GM19324 (cell line): ENCODE measurements at regions not wholly inside any gene's neighbourhood (a gene's known extent, or its start where the extent isn't known, plus 50 kb on each side); places are given as distances from the start of the nearest gene placed in this dataset.

ENCODE experiments used
- ATAC-seq: cut with Tn5 transposase; IDR thresholded peaks from one replicate; pipeline ENCODE4 v1.9.1; 2021; ENCODE audit warnings: mild to moderate bottlenecking, moderate library complexity; ENCODE audit not compliant: unreplicated experiment, low FRiP score

- ATAC-seq, result no peak
These were observed 178.6 kb downstream of the SNAPC1 start for GRCh38 chr14:61940666-61941420.

DNA sequence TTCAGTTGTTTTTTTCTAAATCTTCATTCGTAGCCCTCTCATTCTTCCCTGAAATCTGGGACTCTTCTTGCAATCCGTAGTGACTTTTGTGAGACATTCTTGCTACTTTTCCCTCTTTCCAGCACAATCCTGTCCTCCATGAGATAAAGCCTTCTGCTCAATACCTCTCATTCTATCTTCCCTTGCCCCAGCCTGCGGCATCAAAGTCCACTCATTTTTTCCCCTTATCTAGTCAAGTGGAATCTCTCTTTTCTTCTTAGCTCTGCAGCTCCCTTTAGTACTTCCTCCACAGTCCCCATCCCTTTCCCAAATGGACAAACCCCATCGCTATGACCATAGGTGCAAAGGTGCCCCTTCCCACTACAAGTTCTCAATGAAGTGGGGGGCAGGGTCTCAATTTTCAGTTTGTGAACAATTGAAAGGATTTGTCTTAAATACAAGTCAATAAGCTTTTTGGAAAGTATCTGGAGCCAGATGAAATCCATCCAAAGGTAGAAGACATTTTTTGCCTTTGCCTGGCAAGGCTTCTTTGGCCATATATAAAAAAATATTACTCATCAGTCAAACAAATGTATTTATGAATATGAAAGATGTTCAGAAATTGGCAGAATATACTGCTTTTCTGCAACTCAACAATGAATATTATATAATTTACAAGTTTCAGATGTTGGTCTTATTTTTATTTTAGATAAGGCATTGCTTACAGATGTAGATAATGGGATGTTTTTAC, 179.4 kb downstream of the SNAPC1 start:
- no peak for ATAC-seq

DNA sequence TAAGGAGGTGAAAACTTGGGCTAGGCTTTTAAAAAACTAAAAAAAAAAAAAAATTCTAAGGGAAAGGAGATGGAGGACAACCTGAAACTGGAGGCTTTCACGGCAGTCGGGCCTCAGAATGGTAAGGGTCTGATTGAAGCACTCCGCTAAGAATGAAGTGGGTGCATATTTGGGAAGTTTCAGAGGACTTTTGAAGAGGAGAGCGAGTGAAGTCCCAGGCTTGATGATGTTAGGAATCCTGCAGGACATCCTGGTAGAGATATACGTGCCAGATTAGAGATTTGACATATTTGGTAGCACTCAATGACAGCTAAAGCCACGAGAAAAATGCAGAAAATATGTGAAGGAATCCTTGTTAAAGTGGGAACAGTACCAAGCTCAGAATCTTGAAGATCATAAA, 186.2 kb downstream of the SNAPC1 start:
- ATAC-seq, result no peak

DNA sequence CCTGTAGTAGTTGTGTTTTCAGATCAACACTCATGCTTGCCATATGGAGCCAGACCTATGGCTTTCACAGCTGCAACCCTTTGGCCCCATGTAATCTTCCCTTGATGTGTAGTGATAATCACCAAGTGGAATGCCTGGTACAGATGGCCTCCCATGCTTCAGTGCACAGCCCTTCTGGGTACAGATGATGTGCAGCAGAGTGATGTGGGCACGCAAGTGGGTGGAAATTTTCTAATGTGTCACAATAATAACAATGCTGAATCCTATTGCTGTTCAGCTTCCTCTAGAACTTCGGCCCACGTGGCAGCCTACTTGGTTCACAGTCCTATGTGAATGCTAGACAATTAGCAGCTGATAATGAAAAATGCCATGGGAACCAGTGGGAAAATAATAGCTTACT, 188.1 kb downstream of the SNAPC1 start:
- no peak for ATAC-seq

DNA sequence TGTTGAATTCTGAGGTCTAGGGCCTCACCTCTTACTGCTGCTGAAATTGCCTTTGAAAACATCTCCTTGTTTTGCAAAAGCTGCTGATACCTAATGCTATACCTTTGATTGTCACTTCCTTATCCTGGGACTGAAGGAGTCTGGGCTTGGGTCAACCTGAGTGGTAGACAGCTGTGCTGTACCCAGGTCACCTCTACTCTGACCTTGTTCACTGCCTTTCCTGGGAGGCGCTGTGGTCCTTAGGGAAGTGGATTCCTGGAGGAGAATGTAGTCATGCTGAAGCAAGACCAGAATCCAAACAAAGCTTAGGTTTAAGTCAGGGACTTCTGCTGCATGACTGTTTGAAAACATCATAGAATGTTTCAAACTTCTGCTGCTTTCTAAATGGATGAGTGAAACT, 191.4 kb downstream of the SNAPC1 start:
- ATAC-seq, result no peak

DNA sequence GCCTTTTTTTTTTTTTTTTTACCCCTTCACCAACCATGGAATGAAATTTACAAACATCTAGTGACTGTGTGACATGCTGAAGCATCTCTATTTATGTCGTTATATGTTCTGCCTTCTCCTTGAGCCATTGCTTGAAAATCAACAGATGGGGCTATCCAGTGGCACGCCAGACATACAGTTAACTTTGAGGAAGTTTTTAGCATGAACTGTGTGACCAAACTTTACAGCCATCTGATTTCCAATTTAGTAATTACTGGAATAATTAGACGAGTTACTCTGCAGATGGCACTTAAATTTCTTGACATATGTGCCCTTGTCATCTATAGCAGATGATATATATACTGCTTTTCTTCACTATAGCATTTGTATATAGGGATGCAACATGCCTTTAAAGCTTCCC, 192.1 kb downstream of the SNAPC1 start:
- no peak for ATAC-seq

DNA sequence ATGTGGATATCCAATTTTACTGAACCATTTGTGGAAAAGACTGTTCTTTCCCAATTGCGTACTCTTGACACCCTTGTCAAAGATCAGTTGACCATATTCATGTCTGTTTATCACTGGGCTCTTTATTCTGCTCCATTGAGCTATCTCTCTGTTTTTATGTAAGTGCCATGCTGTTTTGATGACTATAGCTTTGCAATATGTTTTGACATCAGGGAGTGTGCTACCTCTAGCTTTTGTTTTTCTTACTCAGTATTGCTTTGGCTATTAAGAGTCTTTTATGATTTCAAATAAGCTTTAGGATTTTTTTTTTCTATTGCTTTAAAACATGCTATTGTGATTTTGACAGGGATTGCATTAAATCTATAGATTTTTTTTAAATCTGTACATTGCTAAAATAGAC, 194.3 kb downstream of the SNAPC1 start:
- no peak for ATAC-seq

GRCh38 chr14:61959348-61959747, 197.1 kb downstream of the SNAPC1 start:
- no peak for ATAC-seq

DNA sequence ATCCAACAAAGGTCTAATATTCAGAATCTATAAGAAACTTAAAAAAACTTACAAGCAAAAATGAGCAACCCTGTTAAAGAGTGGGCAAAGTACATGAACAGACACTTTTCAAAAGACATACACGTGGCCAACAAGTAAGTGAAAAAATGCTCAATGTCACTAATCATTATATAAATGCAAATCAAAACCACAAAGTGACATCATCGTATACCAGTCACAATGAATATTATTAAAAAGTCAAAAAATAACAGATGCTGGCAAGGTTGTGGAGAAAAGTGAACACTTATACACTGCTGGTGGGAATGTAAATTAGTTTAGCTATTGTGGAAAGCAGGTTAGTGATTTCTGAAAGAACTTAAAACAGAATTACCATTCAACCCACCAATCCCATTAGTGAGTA, 199.1 kb downstream of the SNAPC1 start:
- no peak for ATAC-seq

GRCh38 chr14:61963926-61964325, 201.7 kb downstream of the SNAPC1 start:
- ATAC-seq, result no peak

GRCh38 chr14:61965030-61965745, 203.0 kb downstream of the SNAPC1 start:
- no peak for ATAC-seq

DNA sequence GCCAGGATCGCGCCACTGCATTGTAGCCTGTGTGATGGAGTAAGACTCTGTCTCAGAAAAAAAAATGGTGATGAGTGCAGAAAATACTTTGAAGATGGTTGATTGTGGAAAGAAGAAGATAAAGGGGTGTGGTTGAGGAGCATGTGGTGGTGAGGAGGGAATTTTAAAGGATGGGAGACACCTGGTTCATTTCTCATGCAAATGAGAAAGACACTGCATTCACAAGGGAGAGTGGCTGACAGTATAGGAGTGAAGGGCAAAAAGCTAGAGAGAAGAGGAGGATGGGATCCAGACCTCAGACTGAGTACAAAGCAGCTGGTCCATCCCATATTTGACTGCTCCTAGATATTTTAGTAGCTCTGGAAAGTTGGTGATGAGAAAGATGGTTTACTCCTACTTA, 206.0 kb downstream of the SNAPC1 start:
- no peak for ATAC-seq

- no peak for ATAC-seq
These were observed 210.5 kb downstream of the SNAPC1 start for GRCh38 chr14:61972711-61973110.

DNA sequence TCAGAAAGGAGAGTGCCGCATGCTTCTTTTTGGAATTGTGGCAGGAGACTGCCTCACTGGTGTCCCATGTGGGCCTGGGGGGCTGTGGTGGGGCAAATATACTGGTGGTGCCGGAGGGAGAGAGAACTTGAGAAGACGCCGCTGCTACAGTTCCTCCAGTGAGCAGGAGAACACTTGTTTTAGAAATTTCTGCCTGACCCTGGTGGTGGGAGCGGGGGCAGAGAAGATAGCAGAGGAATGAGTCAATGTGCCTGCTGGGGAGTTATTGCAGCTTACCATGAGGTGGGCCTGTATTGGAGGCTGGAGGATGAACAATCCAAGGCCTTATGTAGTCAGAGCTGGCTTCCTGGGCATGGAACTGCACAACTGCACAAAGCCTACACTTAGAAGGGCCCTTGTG, 211.8 kb downstream of the SNAPC1 start:
- ATAC-seq, result no peak

DNA sequence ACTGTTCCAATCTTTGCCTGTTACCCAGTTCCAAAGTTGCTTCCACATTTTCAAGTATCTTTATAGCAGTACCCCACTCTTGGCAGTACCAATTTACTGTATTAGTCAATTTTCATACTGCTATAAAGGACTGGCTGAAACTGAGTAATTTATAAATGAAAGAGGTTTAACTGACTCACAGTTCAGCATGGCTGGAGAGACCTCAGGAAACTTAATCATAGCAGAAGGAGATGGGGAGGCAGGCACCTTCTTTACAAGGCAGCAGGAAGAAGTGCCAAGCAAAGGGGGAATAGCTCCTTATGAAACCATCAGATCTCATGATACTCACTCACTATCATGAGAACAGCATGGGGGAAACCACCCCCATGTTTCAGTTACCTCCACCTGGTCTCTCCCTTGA, 215.0 kb downstream of the SNAPC1 start:
- ATAC-seq, result no peak

DNA sequence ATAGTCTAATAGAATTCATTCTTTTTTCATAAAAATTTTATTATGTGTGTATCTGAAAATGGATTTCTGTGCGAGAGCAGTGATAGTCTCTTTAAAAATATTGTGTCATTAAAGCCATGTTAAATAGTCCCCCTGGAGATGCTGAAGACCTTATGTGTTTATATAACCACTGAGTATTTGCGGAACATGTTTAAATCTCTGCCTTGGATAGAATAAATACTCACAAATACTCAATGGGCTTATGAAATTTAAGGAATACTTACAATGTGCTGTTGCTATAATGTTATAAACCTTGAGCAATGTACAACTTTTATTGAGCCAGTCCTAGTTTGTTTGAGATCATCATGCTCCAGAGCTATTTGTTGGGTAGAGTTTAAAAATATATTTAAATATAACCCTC, 226.0 kb downstream of the SNAPC1 start:
- ATAC-seq, result no peak

GRCh38 chr14:61992139-61992538, 229.9 kb downstream of the SNAPC1 start:
- no peak for ATAC-seq

DNA sequence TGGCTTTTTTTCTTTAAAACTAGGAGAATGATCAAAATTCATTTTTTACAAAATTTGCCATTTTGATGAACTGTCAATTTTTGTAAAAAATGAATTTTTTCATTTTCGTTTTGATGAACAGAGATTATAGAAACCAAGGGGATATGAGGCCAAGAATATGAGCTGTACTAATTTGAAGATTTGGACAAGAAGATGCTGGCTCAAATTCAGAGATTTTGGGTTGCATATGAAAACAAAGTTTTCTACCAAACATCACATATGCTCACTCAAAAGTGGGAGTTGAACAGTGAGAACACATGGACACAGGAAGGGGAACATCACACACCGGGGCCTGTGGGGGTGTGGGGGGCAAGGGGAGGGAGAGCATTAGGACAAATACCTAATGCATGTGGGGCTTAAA, 230.7 kb downstream of the SNAPC1 start:
- no peak for ATAC-seq

- ATAC-seq, result no peak
These were observed 232.4 kb downstream of the SNAPC1 start for GRCh38 chr14:61994589-61994988.

DNA sequence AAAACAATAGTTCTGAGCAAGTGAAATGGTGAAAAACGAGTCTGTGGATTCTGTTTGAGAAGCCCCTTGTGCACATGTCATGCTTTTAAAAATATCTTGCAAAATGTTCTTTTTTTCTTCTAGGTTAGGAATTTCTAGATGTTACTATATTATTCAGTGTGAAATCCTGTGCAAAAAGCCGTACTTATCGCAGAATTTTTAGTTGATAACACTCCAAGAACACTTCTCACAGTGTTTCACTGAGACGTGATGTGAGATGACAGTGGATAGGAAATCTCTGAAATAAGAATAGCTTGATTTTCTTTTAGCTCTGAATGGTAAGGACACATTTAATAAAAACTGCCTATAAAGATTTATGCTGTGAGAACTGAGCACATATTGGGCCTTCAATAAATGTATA, 234.5 kb downstream of the SNAPC1 start:
- no peak for ATAC-seq

- ATAC-seq, result no peak
These were observed 234.9 kb downstream of the SNAPC1 start for GRCh38 chr14:61997161-61997560.

DNA sequence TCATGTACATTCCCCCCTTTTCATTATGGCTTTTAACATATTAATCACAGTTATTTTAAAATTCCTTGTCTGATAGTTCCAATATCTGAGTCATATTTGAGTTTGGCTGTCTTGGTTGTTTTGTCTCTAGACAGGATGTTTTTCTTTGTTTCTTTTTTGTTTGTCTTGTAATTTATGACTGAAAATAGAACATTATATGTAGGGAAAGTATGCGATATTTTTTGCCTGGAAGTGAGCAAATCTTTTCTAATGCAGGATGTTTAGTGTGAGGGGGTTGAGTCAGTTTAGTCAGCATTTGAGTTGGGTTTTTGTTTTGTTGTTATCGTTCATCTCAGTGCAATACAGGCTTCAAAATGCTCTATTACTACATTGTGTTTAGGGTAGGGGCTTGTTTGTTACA, 239.7 kb downstream of the SNAPC1 start:
- no peak for ATAC-seq
